ENCODE measurements at regions not wholly inside any gene's neighbourhood (a gene's known extent, or its start where the extent isn't known, plus 50 kb on each side); places are given as distances from the start of the nearest gene placed in this dataset.
A peak's percentile ranks its signal among the peaks of the same experiment; 100 is the strongest.

GRCh38 chr21:16821588-16821987 lies 691.3 kb upstream of the CXADR start:
- Histone ChIP-seq H3K27ac (ENCODE audit: low read depth, low read length) (no peak overlapping the region), H3K79me2 (ENCODE audit: insufficient read depth, low read length) (no peaks in the 10 kb centered on the region), H3K36me3 (ENCODE audit: insufficient read depth, low read length) (no peaks in the 10 kb centered on the region), H3K4me3 (ENCODE audit: insufficient read depth, low read length) (no peak overlapping the region), H3K4me2 (ENCODE audit: insufficient read depth, low read length) (no peak overlapping the region), H3K9me3 (ENCODE audit: low read depth, low read length) (no peaks in the 10 kb centered on the region), H3K27me3 (ENCODE audit: insufficient read depth, low read length) (no peaks in the 10 kb centered on the region), H3K4me1 (ENCODE audit: insufficient read depth, low read length) (no peaks in the 10 kb centered on the region), H2AFZ (ENCODE audit: low read length) (no peak overlapping the region), H4K20me1 (ENCODE audit: insufficient read depth, low read length) (no peaks in the 10 kb centered on the region)
- peak; percentile 13 for DNase-seq (ENCODE audit: insufficient read length, low spot score, missing footprints)
- TF ChIP-seq CTCF (IDR thresholded peaks at IDR 0.05; ENCODE audit: extremely low read depth, low read depth, low read length) = no peak

GRCh38 chr21:16829532-16829931 lies 683.3 kb upstream of the CXADR start:
- H3K9me3 ChIP-seq (ENCODE audit: low read depth, low read length) = no peaks in the 10 kb centered on the region
- no peak overlapping the region for H2AFZ ChIP-seq (ENCODE audit: low read length)
- no peaks in the 10 kb centered on the region for H3K4me1 ChIP-seq (ENCODE audit: insufficient read depth, low read length)
- H3K79me2 ChIP-seq (ENCODE audit: insufficient read depth, low read length) = no peaks in the 10 kb centered on the region
- H3K27me3 ChIP-seq (ENCODE audit: insufficient read depth, low read length) = no peaks in the 10 kb centered on the region
- H3K36me3 ChIP-seq (ENCODE audit: insufficient read depth, low read length) = no peaks in the 10 kb centered on the region
- H3K4me3 ChIP-seq (ENCODE audit: insufficient read depth, low read length) = no peak overlapping the region
- no peak for TF ChIP-seq CTCF (IDR thresholded peaks at IDR 0.05; ENCODE audit: extremely low read depth, low read depth, low read length)
- no peak overlapping the region for H3K4me2 ChIP-seq (ENCODE audit: insufficient read depth, low read length)
- DNase-seq (ENCODE audit: insufficient read length, low spot score, missing footprints) = no peak
- H4K20me1 ChIP-seq (ENCODE audit: insufficient read depth, low read length) = no peaks in the 10 kb centered on the region
- H3K27ac ChIP-seq (ENCODE audit: low read depth, low read length) = no peak overlapping the region

- Histone ChIP-seq H3K4me1 (ENCODE audit: insufficient read depth, low read length) (peaks cover 4% of the 10 kb centered on the region), H3K9me3 (ENCODE audit: low read depth, low read length) (no peaks in the 10 kb centered on the region), H3K79me2 (ENCODE audit: insufficient read depth, low read length) (no peaks in the 10 kb centered on the region), H3K36me3 (ENCODE audit: insufficient read depth, low read length) (no peaks in the 10 kb centered on the region), H3K27me3 (ENCODE audit: insufficient read depth, low read length) (no peaks in the 10 kb centered on the region), H3K4me3 (ENCODE audit: insufficient read depth, low read length) (no peak overlapping the region), H3K4me2 (ENCODE audit: insufficient read depth, low read length) (no peak overlapping the region), H3K27ac (ENCODE audit: low read depth, low read length) (no peak overlapping the region), H4K20me1 (ENCODE audit: insufficient read depth, low read length) (no peaks in the 10 kb centered on the region), H2AFZ (ENCODE audit: low read length) (no peak overlapping the region)
- DNase-seq (ENCODE audit: insufficient read length, low spot score, missing footprints) = no peak
- TF ChIP-seq CTCF (IDR thresholded peaks at IDR 0.05; ENCODE audit: extremely low read depth, low read depth, low read length) = no peak
These were observed 680.1 kb upstream of the CXADR start for GRCh38 chr21:16832791-16833190.

DNA sequence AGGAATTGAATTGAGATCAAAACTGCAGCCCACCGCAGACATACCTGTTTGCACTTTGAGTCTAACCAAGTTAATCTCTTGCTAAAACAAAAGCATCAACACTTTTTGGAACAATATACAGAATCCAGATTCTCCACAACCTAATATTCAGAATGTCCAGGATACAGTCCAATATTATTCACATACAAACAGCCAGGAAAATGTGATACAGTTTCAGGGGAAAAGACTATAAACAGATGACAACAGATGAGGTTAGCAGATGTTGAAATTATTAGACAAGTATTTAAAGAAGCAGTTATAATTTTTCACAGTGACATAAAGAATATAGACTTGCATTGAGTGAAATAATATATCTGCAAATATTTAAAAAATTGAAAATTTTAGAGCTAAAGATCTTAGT lies 678.1 kb upstream of the CXADR start:
- Histone ChIP-seq H2AFZ (ENCODE audit: low read length) (no peak overlapping the region), H3K4me3 (ENCODE audit: insufficient read depth, low read length) (no peak overlapping the region), H3K79me2 (ENCODE audit: insufficient read depth, low read length) (no peaks in the 10 kb centered on the region), H3K9me3 (ENCODE audit: low read depth, low read length) (no peaks in the 10 kb centered on the region), H4K20me1 (ENCODE audit: insufficient read depth, low read length) (no peaks in the 10 kb centered on the region), H3K27ac (ENCODE audit: low read depth, low read length) (no peak overlapping the region), H3K4me1 (ENCODE audit: insufficient read depth, low read length) (peaks cover 10% of the 10 kb centered on the region), H3K27me3 (ENCODE audit: insufficient read depth, low read length) (no peaks in the 10 kb centered on the region), H3K4me2 (ENCODE audit: insufficient read depth, low read length) (no peak overlapping the region), H3K36me3 (ENCODE audit: insufficient read depth, low read length) (no peaks in the 10 kb centered on the region)
- no peak for TF ChIP-seq CTCF (IDR thresholded peaks at IDR 0.05; ENCODE audit: extremely low read depth, low read depth, low read length)
- DNase-seq (ENCODE audit: insufficient read length, low spot score, missing footprints) = no peak
